ENCODE measurements at regions not wholly inside any gene's neighbourhood (a gene's known extent, or its start where the extent isn't known, plus 50 kb on each side); places are given as distances from the start of the nearest gene placed in this dataset.

- TF ChIP-seq REST (IDR thresholded peaks at IDR 0.05; ENCODE audit: unreplicated experiment): no peak
- no peak for TF ChIP-seq EZH2phosphoT487 (IDR thresholded peaks at IDR 0.05; ENCODE audit: unreplicated experiment)
- no peak for TF ChIP-seq POLR2AphosphoS5 (IDR thresholded peaks at IDR 0.05; ENCODE audit: low read depth)
These were observed 1806.7 kb upstream of the PCDH7 start (continued) for GRCh38 chr4:28913466-28913865.

- no peak overlapping the region for H2AFZ ChIP-seq
- peaks cover 4% of the 10 kb centered on the region; the same call in 1 of the 2 replicates for H3K4me1 ChIP-seq (ENCODE audit: insufficient read depth)
- no peaks in the 10 kb centered on the region for H3K36me3 ChIP-seq (ENCODE audit: insufficient read depth)
- Mint-ChIP-seq H3K4me3 (no peak overlapping the region), H3K27me3 (ENCODE audit: insufficient read depth, low read depth, poor library complexity) (no peaks in the 10 kb centered on the region), H3K36me3 (ENCODE audit: low read depth) (no peaks in the 10 kb centered on the region), H3K9me3 (no peaks in the 10 kb centered on the region), H3K27ac (no peak overlapping the region), H3K4me1 (no peaks in the 10 kb centered on the region)
- TF ChIP-seq EZH2phosphoT487 (IDR thresholded peaks at IDR 0.05; ENCODE audit: unreplicated experiment): no peak
- 0 out of 2 replicates have a peak, but pooled peaks cover 2% of the 10 kb centered on the region for H3K9me2 ChIP-seq (ENCODE audit: insufficient read depth)
- no peak overlapping the region for H3K4me2 ChIP-seq
- H3K79me2 ChIP-seq (replicated peaks; ENCODE audit: insufficient read depth): no peaks in the 10 kb centered on the region
- H4K20me1 ChIP-seq (replicated peaks; ENCODE audit: insufficient read depth): no peaks in the 10 kb centered on the region
- no peak overlapping the region for H3K27ac ChIP-seq (ENCODE audit: low read depth)
- H3K27me3 ChIP-seq (ENCODE audit: insufficient read depth): no peaks in the 10 kb centered on the region
- H3F3A ChIP-seq (replicated peaks; ENCODE audit: low read depth): no peaks in the 10 kb centered on the region
- DNase-seq (ENCODE audit: low spot score) (no peak), ATAC-seq (no peak)
- no peak overlapping the region for H3K4me3 ChIP-seq
These were observed 1803.6 kb upstream of the PCDH7 start for GRCh38 chr4:28916585-28916984.

- Mint-ChIP-seq H3K27ac (no peak overlapping the region), H3K4me1 (no peaks in the 10 kb centered on the region), H3K27me3 (ENCODE audit: insufficient read depth, low read depth, poor library complexity) (no peaks in the 10 kb centered on the region), H3K4me3 (no peak overlapping the region), H3K9me3 (no peaks in the 10 kb centered on the region), H3K36me3 (ENCODE audit: low read depth) (no peaks in the 10 kb centered on the region)
- no peaks in the 10 kb centered on the region for H4K20me1 ChIP-seq (replicated peaks; ENCODE audit: insufficient read depth)
- H3K4me3 ChIP-seq: no peak overlapping the region
- no peaks in the 10 kb centered on the region for H3K27me3 ChIP-seq (ENCODE audit: insufficient read depth)
- DNase-seq (ENCODE audit: low spot score): no peak
- H3K79me2 ChIP-seq (replicated peaks; ENCODE audit: insufficient read depth): no peaks in the 10 kb centered on the region
- H3K36me3 ChIP-seq (ENCODE audit: insufficient read depth): no peaks in the 10 kb centered on the region
- ATAC-seq: no peak
- no peak overlapping the region; the same call in 1 of the 2 replicates for H2AFZ ChIP-seq
- 0 out of 2 replicates have a peak, but pooled peaks cover 2% of the 10 kb centered on the region for H3K9me2 ChIP-seq (ENCODE audit: insufficient read depth)
- H3K4me2 ChIP-seq: no peak overlapping the region
- no peaks in the 10 kb centered on the region for H3F3A ChIP-seq (replicated peaks; ENCODE audit: low read depth)
- H3K27ac ChIP-seq (ENCODE audit: low read depth): no peak overlapping the region
- H3K4me1 ChIP-seq (ENCODE audit: insufficient read depth): peaks cover 4% of the 10 kb centered on the region; the same call in 1 of the 2 replicates
- TF ChIP-seq POLR2AphosphoS5 (IDR thresholded peaks at IDR 0.05; ENCODE audit: low read depth) (no peak), EZH2 (IDR thresholded peaks at IDR 0.05; ENCODE audit: low read depth, unreplicated experiment) (no peak), JUNB (IDR thresholded peaks at IDR 0.05; ENCODE audit: unreplicated experiment) (no peak), CREB1 (CRISPR knock-in tag; IDR thresholded peaks at IDR 0.05; ENCODE audit: low read depth) (no peak), ZNF331 (CRISPR knock-in tag; IDR thresholded peaks at IDR 0.05; ENCODE audit: low read depth) (no peak), ZNF114 (CRISPR knock-in tag; IDR thresholded peaks at IDR 0.05) (no peak), ZNF462 (CRISPR knock-in tag; IDR thresholded peaks at IDR 0.05) (no peak), EZH2phosphoT487 (IDR thresholded peaks at IDR 0.05; ENCODE audit: unreplicated experiment) (no peak)
These were observed 1801.3 kb upstream of the PCDH7 start for GRCh38 chr4:28918871-28919270.
